ENCODE measurements at regions not wholly inside any gene's neighbourhood (a gene's known extent, or its start where the extent isn't known, plus 50 kb on each side); places are given as distances from the start of the nearest gene placed in this dataset.

GRCh38 chr22:25350551-25350971 lies 131.1 kb downstream of the CRYBB2 start:
- no peak for DNase-seq (ENCODE audit: low read depth in 2 of 2)

GRCh38 chr22:25351631-25352293 lies 132.3 kb downstream of the CRYBB2 start:
- no peak for DNase-seq (ENCODE audit: low read depth in 2 of 2)

GRCh38 chr22:25352294-25352680 lies 132.8 kb downstream of the CRYBB2 start:
- DNase-seq (ENCODE audit: low read depth in 2 of 2) = no peak

- no peak for DNase-seq (ENCODE audit: low read depth in 2 of 2)
Measured at GRCh38 chr22:25353516-25354445, 134.3 kb downstream of the CRYBB2 start.

- no peak for DNase-seq (ENCODE audit: low read depth in 2 of 2)
Measured at GRCh38 chr22:25354456-25354855, 135.0 kb downstream of the CRYBB2 start.

GRCh38 chr22:25357132-25357455 lies 137.7 kb downstream of the CRYBB2 start:
- no peak for DNase-seq (ENCODE audit: low read depth in 2 of 2)

GRCh38 chr22:25357606-25358420 lies 138.4 kb downstream of the CRYBB2 start:
- DNase-seq (ENCODE audit: low read depth in 2 of 2) = no peak

GRCh38 chr22:25358421-25359170 lies 139.2 kb downstream of the CRYBB2 start:
- DNase-seq (ENCODE audit: low read depth in 2 of 2) = no peak

- no peak for DNase-seq (ENCODE audit: low read depth in 2 of 2)
Measured at GRCh38 chr22:25359601-25360261, 140.3 kb downstream of the CRYBB2 start.

GRCh38 chr22:25360411-25360810 lies 141.0 kb downstream of the CRYBB2 start:
- DNase-seq (ENCODE audit: low read depth in 2 of 2) = no peak

- DNase-seq (ENCODE audit: low read depth in 2 of 2) = no peak
Measured at GRCh38 chr22:25360891-25361645, 141.6 kb downstream of the CRYBB2 start.

- DNase-seq (ENCODE audit: low read depth in 2 of 2) = no peak
Measured at GRCh38 chr22:25361899-25362214, 142.4 kb downstream of the CRYBB2 start.

GRCh38 chr22:25362215-25362882 lies 142.9 kb downstream of the CRYBB2 start:
- DNase-seq (ENCODE audit: low read depth in 2 of 2) = peak; percentile 13 to 16

GRCh38 chr22:25362883-25363240 lies 143.4 kb downstream of the CRYBB2 start:
- DNase-seq (ENCODE audit: low read depth in 2 of 2) = no peak

- DNase-seq (ENCODE audit: low read depth in 2 of 2) = no peak
Measured at GRCh38 chr22:25363474-25363873, 144.0 kb downstream of the CRYBB2 start.

GRCh38 chr22:25364281-25364680 lies 144.8 kb downstream of the CRYBB2 start:
- DNase-seq (ENCODE audit: low read depth in 2 of 2) = no peak

- no peak for DNase-seq (ENCODE audit: low read depth in 2 of 2)
Measured at GRCh38 chr22:25364736-25365241, 145.3 kb downstream of the CRYBB2 start.

GRCh38 chr22:25365491-25366261 lies 146.2 kb downstream of the CRYBB2 start:
- DNase-seq (ENCODE audit: low read depth in 2 of 2) = no peak

GRCh38 chr22:25366408-25366807 lies 147.0 kb downstream of the CRYBB2 start:
- no peak for DNase-seq (ENCODE audit: low read depth in 2 of 2)

Measured in fibroblast of skin of left quadriceps (primary cell).